Neuron (in vitro differentiated cells): ENCODE measurements at regions not wholly inside any gene's neighbourhood (a gene's known extent, or its start where the extent isn't known, plus 50 kb on each side); places are given as distances from the start of the nearest gene placed in this dataset.
"Not testable (repeated sequence)": the region's sequence is repeated elsewhere in the genome, so short reads cannot be mapped to it uniquely, and the experiment has no call there.

Experiments
- H2AFZ ChIP-seq: one replicate; pipeline ENCODE4 v1.6.1; 2013; ENCODE audit warnings: low read depth, mild to moderate bottlenecking, inconsistent platforms, low read length, moderate library complexity
- H3K27me3 ChIP-seq: one replicate; pipeline ENCODE4 v1.6.1; 2013; ENCODE audit warnings: low read length; ENCODE audit not compliant: insufficient read depth
- H3K36me3 ChIP-seq: one replicate; pipeline ENCODE4 v1.6.1; 2013; ENCODE audit warnings: low read length; ENCODE audit not compliant: insufficient read depth
- H3K4me1 ChIP-seq: one replicate; pipeline ENCODE4 v1.6.1; 2013; ENCODE audit warnings: low read length; ENCODE audit not compliant: insufficient read depth
- H3K4me3 ChIP-seq: 2 replicates; pipeline ENCODE4 v1.5.1; 2013; ENCODE audit warnings: mild to moderate bottlenecking, low read length, moderate library complexity
- H3K9me3 ChIP-seq: one replicate; pipeline ENCODE4 v1.6.1; 2013; ENCODE audit warnings: low read length

DNA sequence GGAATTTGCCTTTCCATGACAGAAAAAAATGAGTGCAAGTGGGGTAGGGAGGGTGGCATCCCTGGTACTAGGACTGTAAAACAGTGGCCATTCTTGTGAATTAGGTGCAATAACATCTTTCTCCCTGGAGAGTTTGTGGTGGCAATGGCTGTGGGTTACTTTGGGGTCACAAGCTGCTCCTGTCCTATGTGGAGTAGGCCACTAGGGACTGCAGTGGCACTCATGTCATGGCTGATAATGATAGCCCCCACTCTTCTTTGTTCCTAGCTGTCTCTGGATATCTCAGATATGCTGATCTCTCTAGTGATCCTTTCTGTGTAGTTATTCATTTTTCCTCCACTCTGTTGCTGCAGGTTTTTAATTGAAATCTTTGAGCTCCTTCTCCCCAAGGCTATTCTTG lies 270.5 kb upstream of the CHORDC1 start:
- no peaks in the 10 kb centered on the region for H3K9me3 ChIP-seq
- no peaks in the 10 kb centered on the region for H3K4me1 ChIP-seq
- H3K36me3 ChIP-seq = no peaks in the 10 kb centered on the region
- no peaks in the 10 kb centered on the region for H3K27me3 ChIP-seq
- H3K4me3 ChIP-seq = no peak overlapping the region
- H2AFZ ChIP-seq = no peak overlapping the region

GRCh38 chr11:90491466-90491865 lies 268.6 kb upstream of the CHORDC1 start:
- H3K36me3 ChIP-seq = no peaks in the 10 kb centered on the region
- H3K9me3 ChIP-seq = no peaks in the 10 kb centered on the region
- no peak overlapping the region for H2AFZ ChIP-seq
- no peaks in the 10 kb centered on the region for H3K4me1 ChIP-seq
- H3K27me3 ChIP-seq = no peaks in the 10 kb centered on the region
- no peak overlapping the region for H3K4me3 ChIP-seq

DNA sequence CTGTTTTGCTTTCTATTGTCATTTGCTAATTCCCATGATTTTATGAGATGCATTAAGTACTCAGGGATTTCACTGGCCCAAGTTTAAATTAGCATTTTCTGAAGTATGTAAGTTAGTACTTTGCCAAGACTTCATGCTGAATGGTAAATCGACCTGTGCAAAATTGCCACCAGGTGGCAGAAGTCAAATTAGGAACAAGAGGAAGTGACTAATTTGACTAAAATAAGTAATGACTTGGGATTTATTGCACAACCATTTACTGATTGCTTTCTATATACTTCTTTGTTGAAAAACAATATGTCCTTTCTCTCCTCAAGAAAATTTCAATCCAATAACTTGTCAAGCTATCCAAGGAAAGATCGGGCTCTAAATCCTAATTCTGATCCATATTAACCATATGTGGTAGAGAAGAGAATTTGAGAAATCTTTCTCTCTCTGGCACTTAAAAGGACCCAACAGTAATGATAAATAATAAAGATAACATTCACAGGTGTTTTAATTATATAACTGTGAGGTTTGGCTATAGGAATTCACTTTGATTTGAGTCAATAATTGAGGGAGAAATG lies 253.7 kb upstream of the CHORDC1 start:
- Histone ChIP-seq H3K4me3 (no peak overlapping the region), H2AFZ (no peak overlapping the region), H3K36me3 (no peaks in the 10 kb centered on the region), H3K9me3 (no peaks in the 10 kb centered on the region), H3K27me3 (no peaks in the 10 kb centered on the region), H3K4me1 (no peaks in the 10 kb centered on the region)

DNA sequence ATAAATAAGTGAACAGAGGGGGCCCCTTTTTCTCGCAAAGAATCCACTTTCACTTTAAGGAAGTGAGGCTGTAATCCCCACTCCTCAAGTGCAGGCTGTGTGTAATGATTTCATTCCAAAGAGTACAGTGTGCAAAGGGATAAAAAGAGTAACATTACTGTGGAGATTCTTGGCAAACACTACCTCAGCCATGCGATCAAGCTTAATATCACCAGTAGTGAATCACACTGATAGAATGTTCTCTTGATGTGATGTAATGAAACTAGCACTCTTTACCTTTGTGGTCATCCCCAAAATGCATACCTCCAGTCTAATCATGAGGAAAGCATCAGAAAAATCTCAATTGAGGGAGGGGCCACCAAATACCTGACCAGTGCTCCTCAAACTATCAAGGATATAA lies 246.1 kb upstream of the CHORDC1 start:
- Histone ChIP-seq H3K27me3 (no peaks in the 10 kb centered on the region), H3K4me1 (no peaks in the 10 kb centered on the region), H3K36me3 (no peaks in the 10 kb centered on the region), H3K9me3 (no peaks in the 10 kb centered on the region), H3K4me3 (no peak overlapping the region), H2AFZ (no peak overlapping the region)

GRCh38 chr11:90465553-90465952 lies 242.7 kb upstream of the CHORDC1 start:
- no peaks in the 10 kb centered on the region for H3K4me1 ChIP-seq
- H3K27me3 ChIP-seq = no peaks in the 10 kb centered on the region
- no peaks in the 10 kb centered on the region for H3K36me3 ChIP-seq
- no peaks in the 10 kb centered on the region for H3K9me3 ChIP-seq
- no peak overlapping the region for H3K4me3 ChIP-seq
- no peak overlapping the region for H2AFZ ChIP-seq

- not testable (repeated sequence) for H3K9me3 ChIP-seq, H2AFZ ChIP-seq, H3K36me3 ChIP-seq, H3K4me3 ChIP-seq, H3K4me1 ChIP-seq, H3K27me3 ChIP-seq
These were observed 232.6 kb upstream of the CHORDC1 start for GRCh38 chr11:90455347-90455920.

DNA sequence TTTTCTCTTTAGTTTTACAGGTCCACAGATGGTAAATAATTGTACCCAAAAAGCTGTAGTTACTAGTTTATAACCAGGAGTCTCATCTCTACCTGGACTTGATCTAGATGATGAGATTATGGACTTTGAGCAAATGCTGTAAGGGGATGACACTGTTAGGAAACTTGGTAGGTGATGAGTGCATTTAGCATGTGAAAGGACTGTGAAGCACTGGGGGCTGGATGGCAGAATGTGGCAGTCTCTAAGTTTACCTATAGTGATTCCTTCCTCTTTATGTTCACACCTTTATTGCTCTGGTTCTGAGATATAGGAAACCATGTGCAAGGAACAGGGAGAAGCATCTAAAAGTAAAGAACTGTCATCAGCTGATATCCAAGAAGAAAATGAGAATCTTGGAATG lies 230.7 kb upstream of the CHORDC1 start:
- H3K4me1 ChIP-seq = no peaks in the 10 kb centered on the region
- H3K27me3 ChIP-seq = no peaks in the 10 kb centered on the region
- no peak overlapping the region for H3K4me3 ChIP-seq
- no peaks in the 10 kb centered on the region for H3K36me3 ChIP-seq
- H2AFZ ChIP-seq = no peak overlapping the region
- H3K9me3 ChIP-seq = no peaks in the 10 kb centered on the region

DNA sequence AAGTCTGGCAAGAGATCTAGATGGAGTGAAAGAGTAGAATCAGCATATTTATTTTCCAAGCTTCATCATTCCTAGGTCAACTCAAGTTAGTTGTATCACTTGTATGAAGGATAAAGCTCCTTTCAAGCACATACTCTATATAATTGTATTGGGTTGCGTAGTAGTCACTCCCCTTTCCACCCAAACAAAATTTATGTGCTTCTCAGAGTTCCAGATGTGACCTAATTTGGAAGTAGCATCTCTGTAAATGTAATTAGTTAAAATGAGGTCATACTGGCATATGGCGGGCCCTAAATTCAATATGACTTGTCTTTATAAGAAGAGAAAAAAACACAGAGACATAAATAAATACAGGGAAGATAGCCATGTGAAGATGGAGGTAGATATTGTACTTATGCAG lies 226.8 kb upstream of the CHORDC1 start:
- no peak overlapping the region for H3K4me3 ChIP-seq
- H3K36me3 ChIP-seq = no peaks in the 10 kb centered on the region

GRCh38 chr11:90448256-90448655 lies 225.4 kb upstream of the CHORDC1 start:
- H3K4me1 ChIP-seq = no peaks in the 10 kb centered on the region
- H3K4me3 ChIP-seq = no peak overlapping the region

More for the DNA sequence above, 226.8 kb upstream of the CHORDC1 start:
- Histone ChIP-seq H2AFZ (no peak overlapping the region), H3K4me1 (no peaks in the 10 kb centered on the region), H3K9me3 (no peaks in the 10 kb centered on the region), H3K27me3 (no peaks in the 10 kb centered on the region)

DNA sequence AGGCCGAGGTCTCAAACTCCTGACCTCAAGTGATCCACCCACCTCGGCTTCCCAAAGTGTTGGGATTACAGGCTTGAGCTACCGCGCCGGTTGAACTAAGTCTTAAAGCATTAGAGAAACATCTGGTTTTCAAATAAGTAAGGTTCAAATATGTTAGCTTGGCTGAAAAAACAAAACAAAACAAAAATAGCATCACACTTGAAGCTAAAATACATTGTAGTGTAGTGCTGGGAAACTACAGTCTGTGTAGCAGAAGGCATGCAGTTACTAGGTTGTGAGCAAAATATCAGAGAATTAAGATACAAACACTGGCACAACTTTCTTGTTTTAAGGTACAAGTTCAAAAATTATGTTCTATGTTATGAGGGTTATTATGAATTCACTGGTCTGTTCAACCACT lies 224.8 kb upstream of the CHORDC1 start:
- no peaks in the 10 kb centered on the region for H3K4me1 ChIP-seq
- H3K27me3 ChIP-seq = no peaks in the 10 kb centered on the region
- H3K36me3 ChIP-seq = no peaks in the 10 kb centered on the region
- H3K9me3 ChIP-seq = no peaks in the 10 kb centered on the region
- H2AFZ ChIP-seq = no peak overlapping the region
- H3K4me3 ChIP-seq = no peak overlapping the region

More at GRCh38 chr11:90448256-90448655, 225.4 kb upstream of the CHORDC1 start:
- H3K36me3 ChIP-seq = no peaks in the 10 kb centered on the region
- no peaks in the 10 kb centered on the region for H3K27me3 ChIP-seq
- no peak overlapping the region for H2AFZ ChIP-seq
- H3K9me3 ChIP-seq = no peaks in the 10 kb centered on the region

DNA sequence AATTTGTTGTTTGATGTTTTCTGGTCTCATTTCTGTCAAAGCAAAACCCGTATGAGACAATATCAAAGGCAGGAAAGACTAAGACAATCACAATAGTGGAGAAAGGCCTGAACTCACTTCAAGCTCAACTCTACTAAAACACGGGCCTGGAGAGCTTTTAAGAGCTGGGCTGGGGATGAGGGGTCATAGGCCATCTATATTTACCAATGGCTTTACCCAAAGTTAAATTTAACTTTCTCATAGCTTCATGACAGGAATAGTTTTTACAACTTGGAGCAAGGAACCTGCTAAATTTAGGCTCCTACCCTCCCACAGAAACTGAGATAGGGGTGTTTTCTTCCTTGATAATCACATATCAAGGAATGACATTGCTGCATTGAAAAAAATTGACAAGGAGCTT lies 223.4 kb upstream of the CHORDC1 start:
- H3K4me3 ChIP-seq = no peak overlapping the region
- H2AFZ ChIP-seq = no peak overlapping the region
- H3K9me3 ChIP-seq = no peaks in the 10 kb centered on the region
- no peaks in the 10 kb centered on the region for H3K4me1 ChIP-seq
- no peaks in the 10 kb centered on the region for H3K36me3 ChIP-seq
- H3K27me3 ChIP-seq = no peaks in the 10 kb centered on the region

DNA sequence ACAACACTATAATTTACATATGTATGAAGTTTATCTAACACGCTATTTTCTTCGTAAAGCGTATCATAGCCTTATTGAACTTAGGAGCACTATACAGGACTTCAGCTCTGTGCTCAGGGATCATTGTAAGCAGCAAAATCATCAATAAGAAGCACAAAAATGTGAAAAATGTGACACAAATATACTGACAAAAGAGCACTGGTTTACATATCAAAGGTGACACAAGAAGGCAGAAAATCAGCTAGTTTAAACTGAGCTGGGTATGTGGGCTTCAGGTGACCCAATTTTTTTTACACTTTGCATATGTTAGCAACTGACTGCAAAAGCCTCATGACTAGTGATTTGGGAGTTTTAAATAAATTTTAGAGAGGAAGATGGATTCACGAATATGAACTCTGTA lies 215.2 kb upstream of the CHORDC1 start:
- Histone ChIP-seq H3K9me3 (no peaks in the 10 kb centered on the region), H3K27me3 (no peaks in the 10 kb centered on the region), H3K4me3 (no peak overlapping the region), H3K4me1 (no peaks in the 10 kb centered on the region), H2AFZ (no peak overlapping the region), H3K36me3 (no peaks in the 10 kb centered on the region)

GRCh38 chr11:90434858-90435257 lies 212.0 kb upstream of the CHORDC1 start:
- Histone ChIP-seq H2AFZ (no peak overlapping the region), H3K9me3 (no peaks in the 10 kb centered on the region), H3K4me3 (no peak overlapping the region), H3K36me3 (no peaks in the 10 kb centered on the region), H3K4me1 (no peaks in the 10 kb centered on the region), H3K27me3 (no peaks in the 10 kb centered on the region)

- no peaks in the 10 kb centered on the region for H3K27me3 ChIP-seq
- no peak overlapping the region for H3K4me3 ChIP-seq
- H3K36me3 ChIP-seq = no peaks in the 10 kb centered on the region
- no peaks in the 10 kb centered on the region for H3K9me3 ChIP-seq
- no peaks in the 10 kb centered on the region for H3K4me1 ChIP-seq
- H2AFZ ChIP-seq = no peak overlapping the region
These were observed 206.0 kb upstream of the CHORDC1 start for GRCh38 chr11:90428836-90429235.
